HG03064 (cell line): ENCODE measurements at regions not wholly inside any gene's neighbourhood (a gene's known extent, or its start where the extent isn't known, plus 50 kb on each side); places are given as distances from the start of the nearest gene placed in this dataset.

Experiments
- ATAC-seq: cut with Tn5 transposase; IDR thresholded peaks from one replicate; pipeline ENCODE4 v1.9.1; 2021; ENCODE audit warnings: low read depth; ENCODE audit not compliant: unreplicated experiment

- ATAC-seq = no peak
Observed at GRCh38 chr12:116480210-116480810, 78.9 kb upstream of the MAP1LC3B2 start.

GRCh38 chr12:116481726-116482125 lies 77.5 kb upstream of the MAP1LC3B2 start:
- no peak for ATAC-seq

GRCh38 chr12:116482179-116482578 lies 77.0 kb upstream of the MAP1LC3B2 start:
- no peak for ATAC-seq

- no peak for ATAC-seq
Observed at GRCh38 chr12:116482859-116483258, 76.3 kb upstream of the MAP1LC3B2 start.

- no peak for ATAC-seq
Observed at GRCh38 chr12:116483959-116484750, 75.0 kb upstream of the MAP1LC3B2 start.

GRCh38 chr12:116484807-116485206 lies 74.4 kb upstream of the MAP1LC3B2 start:
- no peak for ATAC-seq

- ATAC-seq = no peak
Observed at GRCh38 chr12:116489116-116489515, 70.1 kb upstream of the MAP1LC3B2 start.

GRCh38 chr12:116490471-116490870 lies 68.7 kb upstream of the MAP1LC3B2 start:
- no peak for ATAC-seq

- ATAC-seq = no peak
Observed at GRCh38 chr12:116492703-116493324, 66.4 kb upstream of the MAP1LC3B2 start.

- ATAC-seq = no peak
Observed at GRCh38 chr12:116495260-116495659, 63.9 kb upstream of the MAP1LC3B2 start.

- no peak for ATAC-seq
Observed at GRCh38 chr12:116497051-116497591, 62.1 kb upstream of the MAP1LC3B2 start.

GRCh38 chr12:116498471-116498870 lies 60.7 kb upstream of the MAP1LC3B2 start:
- no peak for ATAC-seq

GRCh38 chr12:116502141-116502725 lies 56.9 kb upstream of the MAP1LC3B2 start:
- no peak for ATAC-seq

GRCh38 chr12:116502989-116503496 lies 56.1 kb upstream of the MAP1LC3B2 start:
- ATAC-seq = no peak

- ATAC-seq = no peak
Observed at GRCh38 chr12:116504438-116504837, 54.7 kb upstream of the MAP1LC3B2 start.

- ATAC-seq = no peak
Observed at GRCh38 chr12:116506697-116507064, 52.5 kb upstream of the MAP1LC3B2 start.

GRCh38 chr12:116508145-116509121 lies 50.7 kb upstream of the MAP1LC3B2 start:
- ATAC-seq = no peak
